ENCODE measurements at regions not wholly inside any gene's neighbourhood (a gene's known extent, or its start where the extent isn't known, plus 50 kb on each side); places are given as distances from the start of the nearest gene placed in this dataset.

DNA sequence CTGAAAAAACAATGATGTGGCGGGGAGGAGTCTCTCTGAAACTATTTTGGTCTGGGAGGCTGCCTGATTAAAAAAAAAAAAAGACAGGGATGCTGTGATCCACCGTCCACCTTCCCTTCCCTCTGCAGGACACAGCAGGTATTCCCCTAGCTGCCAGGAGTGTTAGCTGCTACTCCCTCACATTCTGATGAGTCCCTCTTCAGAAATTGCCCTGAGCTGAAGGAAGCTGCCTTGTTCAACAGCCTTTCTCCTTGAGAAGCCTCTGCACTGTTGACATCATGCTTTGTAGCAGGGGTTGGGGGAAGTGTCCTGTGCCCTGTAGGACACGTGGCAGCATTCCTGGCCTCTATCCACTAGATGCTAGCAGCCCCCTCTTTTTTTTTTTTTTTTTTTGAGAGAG, 71.7 kb upstream of the ZMYND8 start:
- TF ChIP-seq POLR2A (IDR thresholded peaks at IDR 0.05): no peak
- TF ChIP-seq, protein P1, sequence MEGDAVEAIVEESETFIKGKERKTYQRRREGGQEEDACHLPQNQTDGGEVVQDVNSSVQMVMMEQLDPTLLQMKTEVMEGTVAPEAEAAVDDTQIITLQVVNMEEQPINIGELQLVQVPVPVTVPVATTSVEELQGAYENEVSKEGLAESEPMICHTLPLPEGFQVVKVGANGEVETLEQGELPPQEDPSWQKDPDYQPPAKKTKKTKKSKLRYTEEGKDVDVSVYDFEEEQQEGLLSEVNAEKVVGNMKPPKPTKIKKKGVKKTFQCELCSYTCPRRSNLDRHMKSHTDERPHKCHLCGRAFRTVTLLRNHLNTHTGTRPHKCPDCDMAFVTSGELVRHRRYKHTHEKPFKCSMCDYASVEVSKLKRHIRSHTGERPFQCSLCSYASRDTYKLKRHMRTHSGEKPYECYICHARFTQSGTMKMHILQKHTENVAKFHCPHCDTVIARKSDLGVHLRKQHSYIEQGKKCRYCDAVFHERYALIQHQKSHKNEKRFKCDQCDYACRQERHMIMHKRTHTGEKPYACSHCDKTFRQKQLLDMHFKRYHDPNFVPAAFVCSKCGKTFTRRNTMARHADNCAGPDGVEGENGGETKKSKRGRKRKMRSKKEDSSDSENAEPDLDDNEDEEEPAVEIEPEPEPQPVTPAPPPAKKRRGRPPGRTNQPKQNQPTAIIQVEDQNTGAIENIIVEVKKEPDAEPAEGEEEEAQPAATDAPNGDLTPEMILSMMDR (IDR thresholded peaks at IDR 0.05): no peak
